K562 (cell line): ENCODE measurements at regions not wholly inside any gene's neighbourhood (a gene's known extent, or its start where the extent isn't known, plus 50 kb on each side); places are given as distances from the start of the nearest gene placed in this dataset.

Source experiments
- CEBPB ChIP-seq: fragments of 450-650 bp; IDR thresholded peaks from 2 replicates; pipeline ENCODE4 v1.6.1; 2016; ENCODE audit warnings: missing genetic modification characterization, missing compliant biosample characterization
- MIER1 ChIP-seq: fragments of 450-650 bp; IDR thresholded peaks from 2 replicates; pipeline ENCODE4 v1.6.1; 2016; ENCODE audit warnings: antibody characterized with exemption, mild to moderate bottlenecking, low read depth
- MYBL2 ChIP-seq, 2 experiments: fragments of 450-650 bp in 1 of 2; sonication (generic) in 1 of 2; formaldehyde crosslinking in 1 of 2; IDR thresholded peaks; 2 replicates each; pipeline versions ENCODE4 v1.6.1 to v1.8.1; 2017 to 2022; ENCODE audit warnings: borderline replicate concordance in 1 of 2, inconsistent platforms in 1 of 2, low read depth in 1 of 2, mild to moderate bottlenecking in 1 of 2, missing genetic modification reagents in 1 of 2, moderate library complexity in 1 of 2
- POLR3G ChIP-seq: IDR thresholded peaks from 2 replicates; pipeline ENCODE4 v1.6.1; 2011; ENCODE audit not compliant: insufficient read length, insufficient replicate concordance; ENCODE audit errors: extremely low read depth
- SNAPC5 ChIP-seq: fragments of 250-450 bp; sonication (Bioruptor Pico); IDR thresholded peaks from 2 replicates; pipeline ENCODE4 v1.8.0; 2021; ENCODE audit warnings: moderate library complexity, mild to moderate bottlenecking, inconsistent platforms
- ZNF3 ChIP-seq: fragments of 250-450 bp; sonication (Bioruptor Pico); IDR thresholded peaks from 2 replicates; pipeline ENCODE4 v1.5.0; 2021; ENCODE audit warnings: mild to moderate bottlenecking, moderate library complexity

- TF ChIP-seq SNAPC5 (CRISPR knock-in tag) (no peak), MYBL2 (IDR thresholded peaks at IDR 0.05; ENCODE audit: low read depth) (no peak), MYBL2 (CRISPR knock-in tag; IDR thresholded peaks at IDR 0.05; ENCODE audit: borderline replicate concordance) (no peak), POLR3G (no peak), ZNF3 (CRISPR knock-in tag) (no peak), MIER1 (no peak), CEBPB (tag) (no peak)
Measured at GRCh38 chr20:60804918-60805630, 447.0 kb upstream of the CDH4 start.
